RWPE2 (cell line): ENCODE measurements at regions not wholly inside any gene's neighbourhood (a gene's known extent, or its start where the extent isn't known, plus 50 kb on each side); places are given as distances from the start of the nearest gene placed in this dataset.

Source experiments
- ATAC-seq: fragments of 200-7000 bp; cut with Tn5 transposase; 3 replicates; pipeline ENCODE4 v1.9.1; 2021; ENCODE audit warnings: low read depth
- DNase-seq: peaks from one replicate; pipeline ENCODE4 v3.0.0-alpha.2; 2020; ENCODE audit warnings: low spot score
- H3K27ac ChIP-seq: fragments of 450-650 bp; 2 replicates; pipeline ENCODE4 v1.5.1; 2017; ENCODE audit warnings: mild to moderate bottlenecking; ENCODE audit not compliant: poor library complexity, severe bottlenecking
- H3K27me3 ChIP-seq: fragments of 250-450 bp; sonication (Bioruptor Pico); 2 replicates; pipeline ENCODE4 v1.5.1; 2021; ENCODE audit warnings: mild to moderate bottlenecking, moderate library complexity; ENCODE audit not compliant: insufficient read depth, poor library complexity, severe bottlenecking
- H3K36me3 ChIP-seq: fragments of 250-450 bp; sonication (Bioruptor Pico); 2 replicates; pipeline ENCODE4 v1.5.1; 2020; ENCODE audit warnings: low read depth, mild to moderate bottlenecking, moderate library complexity
- H3K4me1 ChIP-seq: fragments of 250-450 bp; sonication (Bioruptor Pico); 2 replicates; pipeline ENCODE4 v1.5.1; 2021; ENCODE audit warnings: mild to moderate bottlenecking, moderate library complexity; ENCODE audit not compliant: insufficient read depth, poor library complexity, severe bottlenecking
- H3K4me3 ChIP-seq: fragments of 250-450 bp; sonication (Bioruptor Pico); 2 replicates; pipeline ENCODE4 v1.5.1; 2021; ENCODE audit warnings: mild to moderate bottlenecking, moderate library complexity; ENCODE audit not compliant: severe bottlenecking
- H3K9me3 ChIP-seq: fragments of 250-450 bp; sonication (Bioruptor Pico); 2 replicates; pipeline ENCODE4 v1.5.1; 2021; ENCODE audit warnings: mild to moderate bottlenecking, moderate library complexity; ENCODE audit not compliant: severe bottlenecking
- TF ChIP-seq, protein P1 (sequence below): fragments of 450-650 bp; IDR thresholded peaks from one replicate; pipeline ENCODE4 v1.5.1; 2017; ENCODE audit warnings: mild to moderate bottlenecking, moderate library complexity; ENCODE audit not compliant: poor library complexity, severe bottlenecking

DNA sequence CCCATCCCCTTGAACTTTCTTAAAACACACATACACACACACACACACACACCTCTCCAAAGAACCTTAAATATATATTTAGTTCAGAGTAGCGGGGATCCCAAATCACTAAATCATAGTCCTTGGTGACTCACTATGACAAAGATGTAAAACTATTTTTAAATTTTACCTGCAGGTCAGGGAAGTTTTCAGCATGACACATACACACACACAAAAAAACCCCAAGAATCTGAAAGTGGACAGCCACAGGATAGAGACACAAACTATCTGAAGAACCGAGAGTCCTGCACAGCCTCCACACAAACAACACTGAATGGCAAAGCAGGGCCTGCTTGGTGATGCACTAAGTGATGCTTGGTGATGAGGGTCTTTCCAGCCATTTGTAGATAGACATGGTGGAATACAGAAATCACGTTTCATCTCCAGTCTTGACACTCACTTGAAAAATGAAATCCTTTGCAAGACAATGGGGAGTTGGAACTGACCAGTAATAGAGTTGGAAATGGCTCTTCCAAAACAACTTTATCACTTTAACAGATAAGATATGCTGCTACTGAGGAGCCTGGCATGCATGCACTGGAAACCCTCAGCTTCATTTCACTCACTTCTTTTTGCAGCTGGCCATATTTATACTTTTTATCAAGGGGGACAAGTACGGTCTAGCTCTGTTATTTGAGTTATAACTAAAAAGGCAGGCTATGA is 307.3 kb downstream of the RAPGEF2 start:
- ATAC-seq (peak; percentile 92), DNase-seq (no peak)
- Histone ChIP-seq H3K27ac (peak overlapping the region; percentile 38), H3K9me3 (no peaks in the 10 kb centered on the region), H3K27me3 (no peaks in the 10 kb centered on the region), H3K4me3 (no peak overlapping the region), H3K36me3 (no peaks in the 10 kb centered on the region), H3K4me1 (peaks cover 19% of the 10 kb centered on the region)
- TF ChIP-seq, protein P1, sequence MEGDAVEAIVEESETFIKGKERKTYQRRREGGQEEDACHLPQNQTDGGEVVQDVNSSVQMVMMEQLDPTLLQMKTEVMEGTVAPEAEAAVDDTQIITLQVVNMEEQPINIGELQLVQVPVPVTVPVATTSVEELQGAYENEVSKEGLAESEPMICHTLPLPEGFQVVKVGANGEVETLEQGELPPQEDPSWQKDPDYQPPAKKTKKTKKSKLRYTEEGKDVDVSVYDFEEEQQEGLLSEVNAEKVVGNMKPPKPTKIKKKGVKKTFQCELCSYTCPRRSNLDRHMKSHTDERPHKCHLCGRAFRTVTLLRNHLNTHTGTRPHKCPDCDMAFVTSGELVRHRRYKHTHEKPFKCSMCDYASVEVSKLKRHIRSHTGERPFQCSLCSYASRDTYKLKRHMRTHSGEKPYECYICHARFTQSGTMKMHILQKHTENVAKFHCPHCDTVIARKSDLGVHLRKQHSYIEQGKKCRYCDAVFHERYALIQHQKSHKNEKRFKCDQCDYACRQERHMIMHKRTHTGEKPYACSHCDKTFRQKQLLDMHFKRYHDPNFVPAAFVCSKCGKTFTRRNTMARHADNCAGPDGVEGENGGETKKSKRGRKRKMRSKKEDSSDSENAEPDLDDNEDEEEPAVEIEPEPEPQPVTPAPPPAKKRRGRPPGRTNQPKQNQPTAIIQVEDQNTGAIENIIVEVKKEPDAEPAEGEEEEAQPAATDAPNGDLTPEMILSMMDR, result no peak

DNA sequence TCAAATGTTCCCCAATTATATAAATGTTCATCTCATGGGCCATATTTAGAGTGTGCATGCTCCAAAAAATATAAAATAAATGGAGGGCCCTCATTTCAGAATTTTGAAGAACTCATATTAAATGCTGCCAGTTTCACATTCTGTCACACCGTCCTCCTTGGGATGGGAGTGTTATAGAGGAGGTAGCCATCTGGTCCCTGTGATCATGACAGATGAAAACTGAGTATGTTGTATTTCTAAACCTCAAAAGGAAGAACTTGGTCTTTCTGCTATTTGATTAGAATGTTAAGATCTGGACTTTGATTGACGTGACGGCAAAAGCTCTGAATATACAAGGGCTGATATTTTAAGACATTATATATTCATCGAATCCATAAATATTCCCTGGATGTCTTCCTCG is 308.0 kb downstream of the RAPGEF2 start:
- no peaks in the 10 kb centered on the region for H3K27me3 ChIP-seq
- H3K9me3 ChIP-seq, result no peaks in the 10 kb centered on the region
- TF ChIP-seq, protein P1, result no peak
- H3K4me3 ChIP-seq, result no peak overlapping the region
- peak overlapping the region; percentile 38 for H3K27ac ChIP-seq
- no peaks in the 10 kb centered on the region for H3K36me3 ChIP-seq
- ATAC-seq (no peak), DNase-seq (no peak)
- peaks cover 19% of the 10 kb centered on the region for H3K4me1 ChIP-seq

- no peaks in the 10 kb centered on the region for H3K27me3 ChIP-seq
- DNase-seq (no peak), ATAC-seq (peak; percentile 37; the same call in 1 of the 3 replicates)
- TF ChIP-seq, protein P1, result no peak
- H3K9me3 ChIP-seq, result no peaks in the 10 kb centered on the region
- no peaks in the 10 kb centered on the region for H3K36me3 ChIP-seq
- H3K27ac ChIP-seq, result no peak overlapping the region
- H3K4me3 ChIP-seq, result no peak overlapping the region
- peaks cover 35% of the 10 kb centered on the region for H3K4me1 ChIP-seq
Observed at GRCh38 chr4:159413306-159413943, 310.5 kb downstream of the RAPGEF2 start.

- Histone ChIP-seq H3K27ac (no peak overlapping the region), H3K4me1 (peaks cover 32% of the 10 kb centered on the region)
- TF ChIP-seq, protein P1, result no peak
Observed at GRCh38 chr4:159414305-159414704, 311.4 kb downstream of the RAPGEF2 start.

GRCh38 chr4:159416073-159416472 is 313.2 kb downstream of the RAPGEF2 start:
- TF ChIP-seq, protein P1, result no peak
- Histone ChIP-seq H3K27ac (peak overlapping the region; percentile 54), H3K4me3 (no peak overlapping the region), H3K4me1 (peaks cover 16% of the 10 kb centered on the region), H3K9me3 (peaks cover 3% of the 10 kb centered on the region), H3K36me3 (no peaks in the 10 kb centered on the region), H3K27me3 (no peaks in the 10 kb centered on the region)
- ATAC-seq (peak; percentile 60; the same call in 2 of the 3 replicates), DNase-seq (no peak)

More at GRCh38 chr4:159414305-159414704, 311.4 kb downstream of the RAPGEF2 start:
- no peak for ATAC-seq
- Histone ChIP-seq H3K9me3 (no peaks in the 10 kb centered on the region), H3K27me3 (no peaks in the 10 kb centered on the region), H3K36me3 (no peaks in the 10 kb centered on the region), H3K4me3 (no peak overlapping the region)
- DNase-seq, result no peak
